ENCODE measurements at regions not wholly inside any gene's neighbourhood (a gene's known extent, or its start where the extent isn't known, plus 50 kb on each side); places are given as distances from the start of the nearest gene placed in this dataset.

DNA sequence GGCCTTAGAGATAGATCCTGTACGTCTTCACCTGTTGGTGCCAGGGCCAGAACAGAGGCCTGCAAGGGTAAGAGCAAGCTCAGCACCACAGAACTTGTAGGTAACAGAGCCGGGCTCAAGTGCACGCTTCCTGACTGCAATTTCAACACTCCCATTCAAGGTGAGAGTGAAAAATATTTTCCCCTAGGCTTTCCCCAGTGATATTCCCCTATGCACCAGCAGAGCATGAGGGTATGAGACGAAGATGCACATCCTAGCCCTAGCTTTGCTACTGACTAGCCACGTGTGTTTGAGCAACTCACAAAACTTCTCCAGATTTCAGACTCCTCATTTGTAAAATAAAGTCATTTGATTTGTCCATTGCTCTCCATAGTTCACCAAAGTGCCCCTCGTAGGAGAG, 411.6 kb downstream of the ZNF521 start:
- TF ChIP-seq, protein P1, sequence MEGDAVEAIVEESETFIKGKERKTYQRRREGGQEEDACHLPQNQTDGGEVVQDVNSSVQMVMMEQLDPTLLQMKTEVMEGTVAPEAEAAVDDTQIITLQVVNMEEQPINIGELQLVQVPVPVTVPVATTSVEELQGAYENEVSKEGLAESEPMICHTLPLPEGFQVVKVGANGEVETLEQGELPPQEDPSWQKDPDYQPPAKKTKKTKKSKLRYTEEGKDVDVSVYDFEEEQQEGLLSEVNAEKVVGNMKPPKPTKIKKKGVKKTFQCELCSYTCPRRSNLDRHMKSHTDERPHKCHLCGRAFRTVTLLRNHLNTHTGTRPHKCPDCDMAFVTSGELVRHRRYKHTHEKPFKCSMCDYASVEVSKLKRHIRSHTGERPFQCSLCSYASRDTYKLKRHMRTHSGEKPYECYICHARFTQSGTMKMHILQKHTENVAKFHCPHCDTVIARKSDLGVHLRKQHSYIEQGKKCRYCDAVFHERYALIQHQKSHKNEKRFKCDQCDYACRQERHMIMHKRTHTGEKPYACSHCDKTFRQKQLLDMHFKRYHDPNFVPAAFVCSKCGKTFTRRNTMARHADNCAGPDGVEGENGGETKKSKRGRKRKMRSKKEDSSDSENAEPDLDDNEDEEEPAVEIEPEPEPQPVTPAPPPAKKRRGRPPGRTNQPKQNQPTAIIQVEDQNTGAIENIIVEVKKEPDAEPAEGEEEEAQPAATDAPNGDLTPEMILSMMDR (IDR thresholded peaks at IDR 0.05; ENCODE audit: insufficient read depth, low read length, poor library complexity, severe bottlenecking): no peak
- no peak for TF ChIP-seq EZH2phosphoT487 (conservative IDR thresholded peaks at IDR 0.05; ENCODE audit: low read length)
